ENCODE measurements at regions not wholly inside any gene's neighbourhood (a gene's known extent, or its start where the extent isn't known, plus 50 kb on each side); places are given as distances from the start of the nearest gene placed in this dataset.

DNA sequence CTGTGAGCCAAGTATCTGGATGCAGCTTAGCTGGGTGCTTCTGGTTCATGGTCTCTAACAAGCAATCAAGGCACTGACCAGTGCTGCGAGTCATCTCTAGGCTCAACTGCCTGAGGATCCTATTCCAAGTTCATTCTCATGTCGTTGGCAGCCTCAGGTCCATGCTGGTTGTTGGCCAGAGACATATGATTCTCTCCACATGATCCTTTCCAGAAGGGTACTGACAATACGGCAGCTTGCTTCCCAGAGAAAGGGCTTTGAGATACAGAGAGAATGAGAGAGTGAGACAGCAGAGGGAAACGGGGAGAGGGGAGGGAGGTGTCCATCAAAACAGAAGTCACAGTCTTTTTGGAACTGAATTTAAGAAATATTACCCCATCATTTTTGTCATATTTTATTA lies 405.6 kb downstream of the XPNPEP1 start:
- intact Hi-C loops (cut with DNase I; ENCODE audit: low total_unique reads), result no loop called here
- 64 to 78% methylated on average over 4 of the region's 4 CpGs for WGBS, 2 donors
- H3K4me1 ChIP-seq, result no peaks in the 10 kb centered on the region
- no peak for DNase-seq
- no peaks in the 10 kb centered on the region for H3K27me3 ChIP-seq
- H3K4me3 ChIP-seq, result no peak overlapping the region
- H3K27ac ChIP-seq, result no peak overlapping the region
- TF ChIP-seq, protein P1, sequence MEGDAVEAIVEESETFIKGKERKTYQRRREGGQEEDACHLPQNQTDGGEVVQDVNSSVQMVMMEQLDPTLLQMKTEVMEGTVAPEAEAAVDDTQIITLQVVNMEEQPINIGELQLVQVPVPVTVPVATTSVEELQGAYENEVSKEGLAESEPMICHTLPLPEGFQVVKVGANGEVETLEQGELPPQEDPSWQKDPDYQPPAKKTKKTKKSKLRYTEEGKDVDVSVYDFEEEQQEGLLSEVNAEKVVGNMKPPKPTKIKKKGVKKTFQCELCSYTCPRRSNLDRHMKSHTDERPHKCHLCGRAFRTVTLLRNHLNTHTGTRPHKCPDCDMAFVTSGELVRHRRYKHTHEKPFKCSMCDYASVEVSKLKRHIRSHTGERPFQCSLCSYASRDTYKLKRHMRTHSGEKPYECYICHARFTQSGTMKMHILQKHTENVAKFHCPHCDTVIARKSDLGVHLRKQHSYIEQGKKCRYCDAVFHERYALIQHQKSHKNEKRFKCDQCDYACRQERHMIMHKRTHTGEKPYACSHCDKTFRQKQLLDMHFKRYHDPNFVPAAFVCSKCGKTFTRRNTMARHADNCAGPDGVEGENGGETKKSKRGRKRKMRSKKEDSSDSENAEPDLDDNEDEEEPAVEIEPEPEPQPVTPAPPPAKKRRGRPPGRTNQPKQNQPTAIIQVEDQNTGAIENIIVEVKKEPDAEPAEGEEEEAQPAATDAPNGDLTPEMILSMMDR (IDR thresholded peaks at IDR 0.05), result no peak
- TF ChIP-seq POLR2A (IDR thresholded peaks at IDR 0.05), result no peak
- H3K9me3 ChIP-seq, result no peaks in the 10 kb centered on the region
- H3K36me3 ChIP-seq (ENCODE audit: low read depth, missing control alignments), result no peaks in the 10 kb centered on the region

DNA sequence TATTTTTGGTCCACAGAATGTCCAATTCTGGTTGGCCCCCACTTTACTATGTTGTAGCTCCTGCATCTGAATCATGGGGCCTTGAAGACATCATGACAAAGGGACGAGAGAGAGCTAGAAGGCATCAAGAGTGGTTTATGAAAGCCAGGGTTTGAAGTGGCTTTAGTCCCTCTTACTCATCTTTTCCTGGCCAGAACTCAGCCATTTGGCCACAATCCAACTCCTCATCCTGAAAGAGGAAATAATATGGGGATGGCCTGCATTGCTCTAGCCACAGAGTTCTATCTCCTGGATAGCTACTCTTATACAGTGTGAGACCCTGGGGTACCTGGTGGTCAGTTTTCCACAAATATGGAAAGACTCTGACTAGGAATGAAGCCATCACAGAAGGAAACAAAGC lies 418.9 kb downstream of the XPNPEP1 start:
- 0 to 48% methylated on average over 1 of the region's 1 CpG for WGBS, 2 donors
- TF ChIP-seq POLR2A (IDR thresholded peaks at IDR 0.05), result no peak
- TF ChIP-seq, protein P1 (IDR thresholded peaks at IDR 0.05), result no peak

DNA sequence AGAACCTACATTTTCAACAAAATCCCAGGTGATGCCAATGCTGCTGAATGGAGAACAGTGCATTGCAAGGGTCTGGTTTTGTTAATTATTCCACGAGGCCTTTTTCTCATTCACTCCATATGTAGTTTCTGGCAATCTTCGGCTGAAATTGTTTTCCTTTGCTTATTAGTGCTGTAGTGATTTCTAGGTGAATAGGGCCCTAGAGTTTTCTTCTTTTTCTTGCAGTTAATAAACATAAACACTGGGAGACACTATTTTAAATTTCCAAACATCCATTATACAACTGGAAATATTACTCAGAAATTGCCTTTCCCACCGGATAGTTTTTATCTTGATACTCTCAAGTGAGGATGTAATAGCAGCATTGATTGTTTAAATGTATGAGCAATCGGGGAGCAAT lies 435.6 kb downstream of the XPNPEP1 start:
- no peaks in the 10 kb centered on the region for H3K4me1 ChIP-seq
- whole genome bisulfite sequencing, 2 donors, result 81 to 88% methylated on average over 4 of the region's 4 CpGs
- no peak overlapping the region for H3K4me3 ChIP-seq
- H3K36me3 ChIP-seq (ENCODE audit: low read depth, missing control alignments), result no peaks in the 10 kb centered on the region
- H3K27ac ChIP-seq, result no peak overlapping the region
- TF ChIP-seq, protein P1 (IDR thresholded peaks at IDR 0.05), result no peak
- TF ChIP-seq POLR2A (IDR thresholded peaks at IDR 0.05), result no peak
- no peak for DNase-seq
- H3K27me3 ChIP-seq, result no peaks in the 10 kb centered on the region
- H3K9me3 ChIP-seq, result no peaks in the 10 kb centered on the region
- intact Hi-C loops (cut with DNase I; ENCODE audit: low total_unique reads), result no loop called here

More for the DNA sequence above, 418.9 kb downstream of the XPNPEP1 start:
- H3K36me3 ChIP-seq (ENCODE audit: low read depth, missing control alignments), result no peaks in the 10 kb centered on the region
- H3K27ac ChIP-seq, result no peak overlapping the region
- H3K4me3 ChIP-seq, result no peak overlapping the region
- intact Hi-C loops (cut with DNase I; ENCODE audit: low total_unique reads), result no loop called here
- no peak for DNase-seq
- no peaks in the 10 kb centered on the region for H3K27me3 ChIP-seq
- no peaks in the 10 kb centered on the region for H3K9me3 ChIP-seq
- H3K4me1 ChIP-seq, result no peaks in the 10 kb centered on the region

DNA sequence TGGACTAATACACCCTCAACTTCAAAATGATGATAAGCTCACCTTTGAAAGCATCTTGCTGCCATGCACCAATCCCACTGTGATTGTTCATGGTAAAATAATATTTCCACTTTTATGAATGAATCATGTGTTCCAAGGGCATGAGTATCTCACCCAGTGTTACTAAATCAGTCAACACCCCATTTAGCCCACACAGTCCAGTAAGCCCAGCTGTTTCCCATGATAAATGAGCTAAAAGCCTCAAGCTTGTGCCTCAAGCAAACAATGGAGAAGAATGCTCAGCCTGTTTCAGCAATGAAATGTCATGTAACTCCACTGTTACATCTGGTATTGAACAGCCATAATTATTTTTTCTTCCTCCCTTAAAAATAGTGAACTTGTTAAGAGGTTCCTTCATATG lies 442.5 kb downstream of the XPNPEP1 start:
- no peak for DNase-seq
- Histone ChIP-seq H3K9me3 (no peaks in the 10 kb centered on the region), H3K36me3 (ENCODE audit: low read depth, missing control alignments) (no peaks in the 10 kb centered on the region), H3K4me1 (peaks cover 2% of the 10 kb centered on the region), H3K4me3 (no peak overlapping the region), H3K27me3 (no peaks in the 10 kb centered on the region), H3K27ac (no peak overlapping the region)
- intact Hi-C loops (cut with DNase I; ENCODE audit: low total_unique reads), result no loop called here
- TF ChIP-seq, protein P1 (IDR thresholded peaks at IDR 0.05), result no peak
- TF ChIP-seq POLR2A (IDR thresholded peaks at IDR 0.05), result no peak

GRCh38 chr10:109475711-109476421 lies 447.4 kb downstream of the XPNPEP1 start:
- peaks cover 16% of the 10 kb centered on the region for H3K4me1 ChIP-seq
- 39 to 46% methylated on average over 6 of the region's 6 CpGs for WGBS, 2 donors
- H3K9me3 ChIP-seq, result no peaks in the 10 kb centered on the region
- peak overlapping the region in 1 of 2 donors; percentile 15 for H3K27ac ChIP-seq
- TF ChIP-seq, protein P1 (IDR thresholded peaks at IDR 0.05), result no peak
- no peak for TF ChIP-seq POLR2A (IDR thresholded peaks at IDR 0.05)
- intact Hi-C loops (cut with DNase I; ENCODE audit: low total_unique reads), result no loop called here
- H3K36me3 ChIP-seq (ENCODE audit: low read depth, missing control alignments), result no peaks in the 10 kb centered on the region
- no peak overlapping the region for H3K4me3 ChIP-seq
- no peak for DNase-seq
- H3K27me3 ChIP-seq, result no peaks in the 10 kb centered on the region

All from testis (tissue), 2 donors.